OCI-M1 (cell line): ENCODE measurements at regions not wholly inside any gene's neighbourhood (a gene's known extent, or its start where the extent isn't known, plus 50 kb on each side); places are given as distances from the start of the nearest gene placed in this dataset.
A peak's percentile ranks its signal among the peaks of the same experiment; 100 is the strongest.
"Not testable (repeated sequence)": the region's sequence is repeated elsewhere in the genome, so short reads cannot be mapped to it uniquely, and the experiment has no call there.

Experiments used
- DNase-seq: peaks from one replicate; lab custom pipeline; 2025; lab: John Stamatoyannopoulos, UW

DNA sequence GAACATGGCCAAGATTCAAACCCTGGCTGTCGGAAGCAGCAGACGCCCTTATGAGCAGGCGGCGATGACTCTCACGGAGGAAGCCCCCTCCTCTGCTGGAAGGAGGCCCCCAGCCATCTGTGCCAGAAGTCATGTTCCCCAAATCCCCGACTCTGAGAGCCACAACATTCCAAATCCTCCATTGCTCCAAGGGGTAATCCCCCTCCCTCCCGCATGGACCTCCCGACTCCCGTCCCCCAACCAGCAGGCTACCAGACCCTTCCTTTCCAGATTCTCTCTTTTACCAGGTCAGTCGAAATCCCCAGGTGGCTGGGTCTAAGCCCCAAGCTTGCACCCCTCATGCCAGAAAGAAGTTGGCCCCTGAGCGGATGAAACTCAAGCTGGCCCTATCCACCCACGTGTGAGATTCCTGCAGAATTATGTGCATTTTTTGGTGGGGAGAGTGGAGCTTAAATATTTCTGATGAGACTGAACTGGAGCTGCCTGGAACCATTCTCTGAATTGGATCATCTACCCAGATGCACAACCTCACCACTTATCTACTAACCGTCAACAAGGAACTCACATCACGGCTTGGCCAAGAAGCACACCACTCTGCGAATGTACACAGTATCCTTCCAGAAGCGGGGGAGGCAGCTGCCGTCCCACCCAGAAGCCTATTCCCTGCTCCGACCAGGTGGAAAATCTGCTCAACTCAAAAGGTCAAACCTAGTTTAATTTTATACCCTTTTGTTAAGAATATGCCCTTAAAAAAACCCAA is 283.5 kb downstream of the C16orf95 start:
- DNase-seq: no peak

DNA sequence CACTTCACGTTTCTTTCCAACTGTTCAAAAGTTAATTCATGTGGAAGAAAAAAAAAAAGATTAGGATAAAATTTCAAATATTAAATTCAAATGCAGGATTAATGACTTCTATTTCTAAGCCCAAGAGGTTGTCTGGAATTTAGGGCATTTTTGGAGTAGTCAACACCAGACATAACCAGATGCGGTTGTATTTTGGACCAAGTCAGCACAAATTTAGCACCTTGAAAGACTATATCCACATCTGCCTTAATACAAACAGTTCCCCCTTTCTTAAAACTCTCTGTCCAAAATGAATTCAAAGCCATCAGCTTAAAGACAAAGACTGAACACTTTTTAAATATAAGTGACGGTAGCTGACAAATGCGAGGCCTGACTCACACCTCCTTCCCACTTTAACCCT is 282.9 kb downstream of the C16orf95 start:
- no peak for DNase-seq

DNA sequence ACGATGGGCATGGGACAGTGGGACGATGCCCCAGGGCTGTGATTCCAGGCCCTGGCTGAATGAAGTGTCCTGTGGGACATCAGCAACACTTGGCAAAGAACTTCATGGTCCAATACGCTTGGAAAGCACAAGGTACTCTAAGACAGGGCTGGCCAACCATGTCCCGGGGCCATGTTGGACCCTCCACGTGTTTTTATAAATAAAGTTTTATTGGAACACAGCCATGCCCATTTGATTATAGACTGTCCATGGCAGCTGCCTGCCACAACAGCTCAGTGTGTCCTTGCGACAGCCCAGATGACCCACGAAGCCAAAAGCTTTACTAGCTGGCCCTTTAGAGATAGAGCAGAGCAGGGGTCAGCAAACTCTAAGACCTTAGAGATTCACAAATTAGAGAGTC is 282.1 kb downstream of the C16orf95 start:
- no peak for DNase-seq

DNA sequence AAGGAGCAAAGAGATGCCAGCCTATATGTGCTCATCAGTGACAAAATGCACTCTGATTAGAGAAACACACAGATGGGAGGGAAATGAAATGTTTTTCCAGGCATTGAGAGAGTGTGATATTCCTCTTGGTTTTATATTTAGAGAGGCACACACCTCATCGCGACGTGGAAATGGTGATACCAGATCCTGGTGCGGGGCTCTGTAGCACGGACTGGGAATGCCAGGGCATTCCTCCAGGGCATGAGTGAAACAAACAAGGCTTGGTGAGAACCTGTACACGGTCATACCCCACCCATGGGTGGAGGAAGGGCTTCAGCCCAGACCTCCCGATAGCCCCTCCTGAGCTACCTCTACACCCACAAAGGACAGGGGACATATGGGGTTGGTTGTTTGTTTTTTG is 280.2 kb downstream of the C16orf95 start:
- DNase-seq: no peak

DNA sequence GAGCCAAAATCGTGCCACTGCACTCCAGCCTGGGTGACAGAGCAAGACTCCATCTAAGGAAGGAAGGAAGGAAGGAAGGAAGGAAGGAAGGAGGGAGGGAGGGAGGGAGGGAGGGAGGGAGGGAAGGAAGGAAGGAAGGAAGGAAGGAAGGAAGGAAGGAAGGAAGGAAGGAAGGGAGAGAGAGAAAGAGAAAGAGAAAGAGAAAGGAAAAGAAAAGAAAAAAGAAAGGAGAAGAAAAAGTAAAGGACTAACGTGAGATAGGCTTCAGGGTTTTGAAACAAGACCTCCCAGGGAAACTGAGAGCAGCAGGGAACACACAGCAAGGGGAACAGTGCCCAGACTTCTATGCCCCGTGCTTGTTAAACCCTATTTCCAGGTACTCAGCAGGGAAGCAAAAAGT is 278.7 kb downstream of the C16orf95 start:
- DNase-seq: not testable (repeated sequence)

GRCh38 chr16:87040169-87041117 is 276.7 kb downstream of the C16orf95 start:
- no peak for DNase-seq

DNA sequence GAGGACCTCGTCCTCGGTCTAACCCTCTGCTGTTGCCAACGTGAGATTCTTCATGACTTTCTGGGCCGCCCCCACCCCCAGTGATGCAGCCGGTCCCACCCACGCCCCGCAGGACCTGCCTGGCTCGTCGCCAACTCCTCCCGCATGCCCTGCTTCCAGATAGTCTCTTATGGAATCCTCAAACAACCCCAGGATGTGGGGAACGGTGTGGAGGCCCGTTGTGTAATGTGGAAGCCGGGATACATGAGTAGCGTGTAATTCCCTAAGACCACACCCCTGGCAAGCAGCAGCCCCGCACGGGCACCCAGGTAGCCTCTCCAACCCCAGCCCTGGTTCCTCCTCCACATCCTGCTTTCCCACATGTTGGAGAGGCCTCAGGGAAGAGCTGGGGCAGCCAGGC is 275.9 kb downstream of the C16orf95 start:
- DNase-seq: no peak

GRCh38 chr16:87042551-87043230 is 274.5 kb downstream of the C16orf95 start:
- no peak for DNase-seq

DNA sequence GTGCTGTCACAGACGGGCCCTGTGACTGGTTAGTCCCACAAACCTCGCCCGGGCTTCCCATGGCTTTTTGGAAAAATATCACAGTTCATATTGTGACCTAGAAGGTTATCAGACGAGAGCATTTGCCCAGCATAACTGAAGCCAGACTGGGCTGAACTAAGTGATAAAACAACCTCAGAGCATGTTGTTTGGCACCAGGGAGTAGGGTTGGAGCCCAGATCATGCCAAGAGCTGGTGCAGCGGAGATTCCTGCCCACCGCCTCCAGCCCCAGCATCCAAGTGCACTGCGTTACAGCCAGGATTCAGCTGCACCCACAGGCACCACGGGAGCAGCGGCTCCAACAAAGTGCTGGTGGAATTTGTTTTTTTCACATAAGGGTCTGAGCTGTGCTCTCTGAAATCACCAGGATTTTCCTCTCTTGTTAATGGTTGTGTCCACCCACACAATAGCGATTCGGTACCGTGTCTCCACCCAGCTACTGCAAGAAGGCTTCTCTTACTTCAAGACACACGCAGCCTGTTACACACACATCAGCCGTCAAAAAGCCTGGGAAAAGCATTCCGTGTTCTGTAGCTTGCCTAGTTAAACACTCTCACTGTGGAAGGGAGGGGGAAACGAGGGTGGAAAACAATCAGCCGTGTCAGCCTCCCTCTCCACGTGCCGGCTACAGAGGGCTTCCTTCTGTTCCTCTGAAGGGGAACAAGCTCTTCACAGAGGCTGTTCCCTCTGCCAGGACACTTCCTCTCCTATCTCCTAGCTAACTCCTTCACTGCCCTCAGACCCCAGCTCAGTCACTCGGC is 273.8 kb downstream of the C16orf95 start:
- DNase-seq: peak; percentile 21

DNA sequence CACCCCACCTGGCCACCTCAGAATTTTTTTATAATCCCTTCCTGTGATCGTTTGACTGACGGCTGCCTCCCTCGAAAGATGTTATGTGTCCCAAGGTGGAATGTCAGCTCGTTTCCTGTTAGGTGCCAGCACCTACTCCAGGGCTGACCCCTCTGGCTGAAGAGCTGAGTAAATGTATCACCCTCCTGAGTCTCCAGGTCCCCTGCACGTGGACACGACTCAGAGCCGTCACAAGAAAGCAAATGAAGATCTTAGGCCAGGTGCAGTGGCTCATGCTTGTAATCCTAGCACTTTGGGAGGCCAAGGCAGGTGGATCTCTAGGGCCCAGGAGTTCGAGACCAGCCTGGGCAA is 273.2 kb downstream of the C16orf95 start:
- DNase-seq: no peak

GRCh38 chr16:87044829-87045228 is 272.4 kb downstream of the C16orf95 start:
- DNase-seq: no peak

DNA sequence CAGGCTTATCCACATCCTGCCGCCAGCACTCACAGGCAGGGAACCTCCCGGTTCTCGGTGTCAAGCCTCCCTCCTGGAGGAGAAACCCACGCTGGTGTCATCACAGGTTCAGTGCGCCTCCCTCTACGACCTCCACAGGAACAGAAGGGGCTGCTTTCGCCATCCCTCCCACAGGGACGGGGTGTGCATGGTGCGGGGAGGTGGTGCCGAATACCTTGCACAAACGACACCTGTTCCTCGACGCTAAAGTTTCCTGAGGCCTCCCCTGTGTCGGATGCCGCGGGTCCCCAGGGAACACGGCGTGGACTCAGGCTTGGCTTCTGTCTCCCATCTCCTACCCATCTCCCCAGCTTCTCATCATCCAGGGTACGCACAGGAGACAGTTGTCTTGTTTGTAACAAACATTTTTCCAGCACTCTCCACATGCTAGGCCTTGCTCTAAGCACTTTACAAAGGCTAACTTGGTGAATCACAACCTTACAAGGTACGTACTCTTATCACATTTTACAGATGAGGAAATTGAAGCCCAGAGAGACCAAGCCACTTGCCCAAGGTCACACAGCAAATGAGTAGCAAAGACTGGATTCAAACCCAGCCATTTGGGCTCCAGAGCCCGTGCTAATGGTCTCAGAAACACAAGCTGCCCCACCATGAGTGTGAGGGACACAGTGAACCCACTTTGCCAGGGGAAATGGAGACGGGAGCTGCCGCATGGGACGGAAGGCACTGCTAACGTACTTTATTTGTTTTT is 271.6 kb downstream of the C16orf95 start:
- no peak for DNase-seq

DNA sequence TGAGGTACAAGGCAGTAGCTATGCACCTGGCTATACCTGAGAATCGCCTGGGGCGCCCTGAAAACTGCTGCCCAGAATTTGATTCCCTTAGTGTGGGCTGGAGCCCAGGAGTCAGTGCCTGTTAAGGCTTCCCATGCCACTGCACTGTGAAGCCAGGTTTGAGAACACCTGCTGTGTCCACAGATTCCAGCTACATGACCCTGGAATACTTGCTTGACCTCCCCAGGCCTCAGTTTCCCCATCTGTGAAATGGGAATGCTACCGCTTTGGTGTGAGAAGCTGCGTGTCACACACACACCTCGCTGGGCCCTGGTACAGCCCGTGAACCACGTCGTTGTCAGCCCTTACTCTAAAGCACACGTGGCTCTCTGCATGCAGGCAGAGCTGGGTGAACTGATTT is 271.0 kb downstream of the C16orf95 start:
- DNase-seq: no peak

DNA sequence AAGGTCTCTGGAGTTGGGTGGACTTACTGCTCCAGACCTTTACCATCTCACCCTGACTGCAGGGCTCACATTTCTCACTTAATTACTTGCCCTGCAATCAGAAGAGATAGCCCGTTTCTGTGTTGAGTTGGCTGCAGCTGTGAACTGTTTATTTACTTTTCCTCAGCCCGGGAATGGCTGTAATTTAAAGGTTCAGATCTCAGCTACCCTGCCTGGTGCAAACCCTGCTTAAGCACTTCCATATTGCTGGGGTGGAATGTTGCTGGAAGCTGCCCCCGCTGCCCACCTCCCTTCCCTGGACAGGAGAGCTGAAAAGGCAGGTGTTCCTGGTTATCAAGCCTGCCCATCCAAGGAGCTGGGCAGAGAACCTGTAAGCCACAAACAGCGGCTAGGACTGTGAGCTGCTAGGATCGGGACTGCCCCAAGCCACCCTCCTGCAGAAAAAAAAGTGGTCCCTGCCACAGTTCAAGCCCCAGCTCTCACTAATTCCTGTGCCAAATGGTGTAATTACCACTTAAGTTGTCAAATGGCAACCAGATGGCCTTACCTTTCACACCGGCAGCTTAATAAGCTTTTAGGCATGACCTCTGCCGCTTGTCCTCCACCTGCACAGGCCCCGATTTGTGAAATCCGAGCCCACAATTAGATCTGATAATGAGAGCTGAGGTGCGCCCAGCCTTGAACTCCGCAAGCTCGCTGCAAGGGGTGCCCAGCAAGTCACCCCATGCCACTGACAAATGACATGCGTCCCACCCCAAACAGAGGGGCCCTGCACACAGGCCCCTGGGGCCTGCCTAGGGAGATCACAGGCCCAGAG is 269.8 kb downstream of the C16orf95 start:
- DNase-seq: no peak

- DNase-seq: no peak
These were observed 269.0 kb downstream of the C16orf95 start for GRCh38 chr16:87048038-87048729.

DNA sequence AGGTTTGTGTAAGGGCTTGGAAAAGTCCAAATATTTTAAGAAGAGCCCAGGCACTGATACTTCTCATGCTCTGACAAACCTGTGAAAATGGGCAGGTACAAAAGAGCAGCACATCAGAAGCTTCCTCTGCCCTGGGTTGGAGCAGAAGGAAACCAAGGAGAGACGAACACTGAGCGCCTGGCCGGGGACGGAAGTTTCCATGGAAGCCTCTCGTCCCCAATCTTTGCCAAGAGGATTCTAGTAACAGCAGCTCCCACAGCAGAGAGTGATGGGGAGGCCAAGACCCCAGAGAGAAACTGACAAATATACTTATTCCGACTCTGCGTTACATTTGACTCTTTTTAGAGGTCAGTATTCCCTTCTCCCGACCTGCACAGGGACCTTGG is 268.5 kb downstream of the C16orf95 start:
- DNase-seq: no peak

DNA sequence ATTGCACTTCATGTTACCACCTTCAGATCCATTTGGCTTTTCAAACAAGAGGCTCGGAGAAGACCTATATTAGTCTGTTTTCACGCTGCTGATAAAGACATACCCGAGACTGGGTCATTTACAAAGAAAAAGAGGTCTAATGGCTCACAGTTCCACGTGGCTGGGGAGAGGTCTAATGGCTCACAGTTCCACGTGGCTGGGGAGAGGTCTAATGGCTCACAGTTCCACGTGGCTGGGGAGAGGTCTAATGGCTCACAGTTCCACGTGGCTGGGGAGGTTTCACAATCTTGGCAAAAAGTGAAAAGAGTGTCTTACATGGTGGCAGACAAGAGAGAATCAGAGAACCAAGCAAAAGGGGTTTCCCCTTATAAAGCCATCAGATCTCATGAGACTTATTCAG is 268.0 kb downstream of the C16orf95 start:
- DNase-seq: not testable (repeated sequence)

- DNase-seq: no peak
These were observed 267.1 kb downstream of the C16orf95 start for GRCh38 chr16:87050142-87050541.

DNA sequence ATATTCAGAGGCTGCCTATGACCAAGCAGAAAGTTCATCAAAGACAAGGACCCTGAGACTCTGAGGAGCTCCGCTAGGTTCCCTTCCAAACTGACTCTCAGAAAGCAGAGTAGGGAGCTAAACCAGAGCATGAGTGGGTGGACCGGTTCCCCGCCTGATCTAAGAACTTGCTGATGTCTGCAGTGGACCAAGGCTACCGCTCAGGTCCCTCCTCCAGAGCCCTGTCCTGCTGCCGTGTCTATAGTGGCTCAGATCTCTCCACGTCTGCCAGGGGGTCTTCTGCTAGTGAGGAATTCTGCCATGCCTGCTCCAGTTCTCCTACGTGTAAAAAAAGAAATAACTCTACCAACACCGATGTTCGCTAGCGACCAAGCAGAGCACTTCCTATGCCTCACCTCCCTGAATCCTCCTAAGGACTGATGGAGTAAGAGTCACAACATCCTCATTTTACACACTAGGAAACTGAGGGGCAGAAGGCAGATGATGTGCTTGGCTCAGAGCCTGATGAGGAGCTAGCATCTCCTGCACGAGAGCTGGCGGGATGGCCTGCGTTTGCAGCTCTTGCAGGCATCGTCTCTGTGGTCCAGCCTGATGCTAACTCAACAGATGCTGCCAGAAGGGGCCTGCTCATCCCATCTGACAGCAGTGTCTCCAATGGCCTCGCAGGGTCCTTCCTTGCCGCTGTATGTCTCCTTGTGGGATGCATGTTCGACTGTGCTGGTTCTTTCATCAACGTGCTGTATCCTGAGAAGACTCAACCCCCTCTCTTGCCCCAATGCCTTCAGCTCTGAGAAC is 265.5 kb downstream of the C16orf95 start:
- DNase-seq: no peak
